GM23248 (cell line): ENCODE measurements at regions not wholly inside any gene's neighbourhood (a gene's known extent, or its start where the extent isn't known, plus 50 kb on each side); places are given as distances from the start of the nearest gene placed in this dataset.

Experiments
- EZH2 ChIP-seq: fragments of 200-600 bp; sonication (generic); IDR thresholded peaks from 2 replicates; pipeline ENCODE4 v1.6.1; 2018; ENCODE audit warnings: antibody characterized with exemption, mild to moderate bottlenecking; ENCODE audit not compliant: insufficient read depth, poor library complexity, severe bottlenecking
- EZH2phosphoT487 ChIP-seq: fragments of 200-600 bp; sonication (generic); IDR thresholded peaks from 2 replicates; pipeline ENCODE4 v1.6.1; 2018; ENCODE audit warnings: antibody characterized with exemption, moderate library complexity, mild to moderate bottlenecking, low read depth; ENCODE audit not compliant: insufficient read depth

- no peak for TF ChIP-seq EZH2
- TF ChIP-seq EZH2phosphoT487 = no peak
Observed at GRCh38 chrX:45709381-45709780, 508.7 kb upstream of the DIPK2B start.
